ENCODE measurements at regions not wholly inside any gene's neighbourhood (a gene's known extent, or its start where the extent isn't known, plus 50 kb on each side); places are given as distances from the start of the nearest gene placed in this dataset.

- no peak for TF ChIP-seq CTCF (IDR thresholded peaks at IDR 0.05; ENCODE audit: borderline replicate concordance, extremely low read depth, low read length, poor library complexity, severe bottlenecking)
- no peak for TF ChIP-seq EZH2 (IDR thresholded peaks at IDR 0.05; ENCODE audit: borderline replicate concordance, low read depth, low read length, severe bottlenecking)
Observed at GRCh38 chr3:102297072-102297658, 137.7 kb upstream of the ZPLD1 start.

Data from DND-41 (cell line).